ENCODE measurements at regions not wholly inside any gene's neighbourhood (a gene's known extent, or its start where the extent isn't known, plus 50 kb on each side); places are given as distances from the start of the nearest gene placed in this dataset.
A peak's percentile ranks its signal among the peaks of the same experiment; 100 is the strongest.

DNA sequence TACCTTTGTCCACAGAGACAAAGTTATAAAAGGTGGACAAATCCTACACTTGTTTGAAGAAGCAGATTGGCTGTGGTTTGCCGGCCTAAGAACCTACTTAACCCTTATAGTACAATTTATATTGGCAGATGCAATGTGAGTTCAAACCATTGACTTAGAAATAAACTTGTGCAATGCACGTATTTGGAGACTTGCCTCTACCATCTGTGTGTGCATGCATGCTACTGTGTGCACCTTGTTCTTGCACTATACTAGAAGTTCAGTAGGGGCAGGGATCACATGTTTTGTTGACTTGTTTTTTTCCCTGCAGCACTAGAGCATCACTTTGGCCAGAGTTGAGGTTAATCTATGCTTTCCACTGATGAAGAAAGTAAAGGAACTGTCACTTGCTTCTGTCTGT lies 163.1 kb upstream of the SERP2 start:
- intact Hi-C loops (cut with DNase I; ENCODE audit: low total_unique reads): no loop called here
- TF ChIP-seq POLR2AphosphoS5 (IDR thresholded peaks at IDR 0.05): no peak
- no peak for TF ChIP-seq CTCF (IDR thresholded peaks at IDR 0.05)
- no peak for TF ChIP-seq POLR2A (IDR thresholded peaks at IDR 0.05)
- no peak for DNase-seq (ENCODE audit: low spot score in 2 of 2)
- H3K27ac ChIP-seq: no peak overlapping the region
- no peaks in the 10 kb centered on the region for H3K27me3 ChIP-seq
- H3K36me3 ChIP-seq: no peaks in the 10 kb centered on the region
- peaks cover 0 to 3% of the 10 kb centered on the region in 2 donors for H3K9me3 ChIP-seq
- no peak overlapping the region for H3K4me3 ChIP-seq
- no peaks in the 10 kb centered on the region for H3K4me1 ChIP-seq

DNA sequence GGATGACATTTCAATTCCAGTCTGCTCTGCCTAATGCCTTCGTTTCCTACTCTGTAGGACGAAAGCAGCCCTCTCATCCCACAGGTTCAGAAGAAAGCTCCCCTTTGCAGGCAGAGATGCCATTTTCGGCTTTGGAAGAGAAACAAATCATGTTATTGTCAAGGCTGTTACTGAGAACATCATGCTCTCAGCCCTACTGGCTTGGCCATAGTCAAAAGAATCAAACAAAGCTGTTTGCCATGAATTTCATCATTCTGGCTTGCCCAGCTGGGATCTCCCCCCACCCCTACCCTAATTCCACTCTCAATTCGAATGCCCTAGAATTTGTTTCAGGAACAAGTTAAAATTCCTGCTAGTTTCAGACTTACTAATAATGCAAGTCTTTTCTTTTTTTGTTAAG lies 162.3 kb upstream of the SERP2 start:
- TF ChIP-seq CTCF (IDR thresholded peaks at IDR 0.05): no peak
- TF ChIP-seq POLR2AphosphoS5 (IDR thresholded peaks at IDR 0.05): peak in 1 of 3 donors; percentile 32
- no peak for TF ChIP-seq POLR2A (IDR thresholded peaks at IDR 0.05)
- DNase-seq (ENCODE audit: low spot score in 2 of 2): no peak
- peak overlapping the region; percentile 12 to 17 for H3K27ac ChIP-seq
- H3K4me1 ChIP-seq: no peaks in the 10 kb centered on the region
- no peaks in the 10 kb centered on the region for H3K9me3 ChIP-seq
- intact Hi-C loops (cut with DNase I; ENCODE audit: low total_unique reads): no loop called here
- H3K36me3 ChIP-seq: no peaks in the 10 kb centered on the region
- no peaks in the 10 kb centered on the region for H3K27me3 ChIP-seq
- no peak overlapping the region for H3K4me3 ChIP-seq

DNA sequence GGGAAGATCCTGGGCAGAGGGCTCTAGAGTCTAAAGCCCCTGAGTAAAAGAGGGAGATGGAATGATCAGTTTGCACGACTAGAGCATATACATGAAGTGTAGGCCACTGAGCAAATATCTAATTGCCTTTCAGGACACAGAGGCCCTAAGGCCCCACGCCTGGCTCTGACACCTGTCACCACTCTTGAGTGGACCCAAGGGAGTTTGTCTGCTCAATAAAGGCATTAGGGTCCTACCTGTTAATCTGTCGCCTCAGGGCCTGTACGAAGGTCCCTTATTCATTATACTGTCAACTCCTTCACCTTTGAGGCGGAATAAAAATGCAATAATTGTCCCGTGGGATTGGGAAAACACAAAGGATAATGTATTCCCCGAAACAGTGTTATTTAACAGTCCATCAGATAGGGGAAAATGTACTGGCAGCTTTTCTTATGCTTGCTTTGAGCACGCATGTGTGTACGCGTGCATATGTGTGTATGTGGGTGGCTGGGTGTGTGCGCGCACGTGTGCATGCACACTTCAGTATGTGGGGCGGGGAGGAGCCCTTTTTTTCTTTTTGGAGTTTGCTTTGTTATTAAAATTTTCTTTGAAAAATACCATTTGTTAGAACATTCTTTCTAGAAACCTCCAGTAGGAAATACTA lies 161.8 kb upstream of the SERP2 start:
- intact Hi-C loops (cut with DNase I; ENCODE audit: low total_unique reads): no loop called here
- Histone ChIP-seq H3K4me1 (no peaks in the 10 kb centered on the region), H3K27ac (peak overlapping the region in 1 of 2 donors; percentile 12), H3K9me3 (no peaks in the 10 kb centered on the region), H3K36me3 (no peaks in the 10 kb centered on the region), H3K4me3 (no peak overlapping the region), H3K27me3 (no peaks in the 10 kb centered on the region)
- no peak for TF ChIP-seq POLR2AphosphoS5 (IDR thresholded peaks at IDR 0.05)
- no peak for TF ChIP-seq POLR2A (IDR thresholded peaks at IDR 0.05)
- TF ChIP-seq CTCF (IDR thresholded peaks at IDR 0.05): no peak
- DNase-seq (ENCODE audit: low spot score in 2 of 2): no peak

GRCh38 chr13:44212633-44213396 lies 160.8 kb upstream of the SERP2 start:
- DNase-seq (ENCODE audit: low spot score in 2 of 2): no peak
- TF ChIP-seq CTCF (IDR thresholded peaks at IDR 0.05): no peak
- TF ChIP-seq POLR2A (IDR thresholded peaks at IDR 0.05): no peak
- TF ChIP-seq POLR2AphosphoS5 (IDR thresholded peaks at IDR 0.05): no peak
- Histone ChIP-seq H3K36me3 (no peaks in the 10 kb centered on the region), H3K27me3 (no peaks in the 10 kb centered on the region), H3K27ac (no peak overlapping the region), H3K4me3 (no peak overlapping the region), H3K4me1 (no peaks in the 10 kb centered on the region), H3K9me3 (no peaks in the 10 kb centered on the region)
- intact Hi-C loops (cut with DNase I; ENCODE audit: low total_unique reads): no loop called here
